ENCODE measurements at regions not wholly inside any gene's neighbourhood (a gene's known extent, or its start where the extent isn't known, plus 50 kb on each side); places are given as distances from the start of the nearest gene placed in this dataset.
A peak's percentile ranks its signal among the peaks of the same experiment; 100 is the strongest.
"Not testable (repeated sequence)": the region's sequence is repeated elsewhere in the genome, so short reads cannot be mapped to it uniquely, and the experiment has no call there.

DNA sequence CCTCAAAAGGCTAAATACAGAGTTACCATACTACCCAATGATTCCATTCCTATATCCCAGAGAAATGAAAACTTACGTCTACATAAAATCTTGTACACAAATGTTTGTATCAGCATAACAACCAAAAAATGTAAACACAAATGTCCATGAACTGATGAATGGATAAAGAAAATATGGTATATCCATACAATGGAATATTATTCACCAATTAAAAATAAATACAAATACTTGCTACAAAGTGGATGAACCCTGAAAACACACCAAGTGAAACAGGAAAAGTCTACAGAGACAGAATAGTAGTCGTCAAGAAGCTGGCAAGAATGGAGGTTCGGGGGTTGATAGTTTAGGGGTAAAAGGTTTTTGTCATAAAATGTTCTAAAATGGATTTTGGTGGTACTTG lies 54.0 kb upstream of the ANKRD28 start:
- no peak for DNase-seq (ENCODE audit: low read depth)

DNA sequence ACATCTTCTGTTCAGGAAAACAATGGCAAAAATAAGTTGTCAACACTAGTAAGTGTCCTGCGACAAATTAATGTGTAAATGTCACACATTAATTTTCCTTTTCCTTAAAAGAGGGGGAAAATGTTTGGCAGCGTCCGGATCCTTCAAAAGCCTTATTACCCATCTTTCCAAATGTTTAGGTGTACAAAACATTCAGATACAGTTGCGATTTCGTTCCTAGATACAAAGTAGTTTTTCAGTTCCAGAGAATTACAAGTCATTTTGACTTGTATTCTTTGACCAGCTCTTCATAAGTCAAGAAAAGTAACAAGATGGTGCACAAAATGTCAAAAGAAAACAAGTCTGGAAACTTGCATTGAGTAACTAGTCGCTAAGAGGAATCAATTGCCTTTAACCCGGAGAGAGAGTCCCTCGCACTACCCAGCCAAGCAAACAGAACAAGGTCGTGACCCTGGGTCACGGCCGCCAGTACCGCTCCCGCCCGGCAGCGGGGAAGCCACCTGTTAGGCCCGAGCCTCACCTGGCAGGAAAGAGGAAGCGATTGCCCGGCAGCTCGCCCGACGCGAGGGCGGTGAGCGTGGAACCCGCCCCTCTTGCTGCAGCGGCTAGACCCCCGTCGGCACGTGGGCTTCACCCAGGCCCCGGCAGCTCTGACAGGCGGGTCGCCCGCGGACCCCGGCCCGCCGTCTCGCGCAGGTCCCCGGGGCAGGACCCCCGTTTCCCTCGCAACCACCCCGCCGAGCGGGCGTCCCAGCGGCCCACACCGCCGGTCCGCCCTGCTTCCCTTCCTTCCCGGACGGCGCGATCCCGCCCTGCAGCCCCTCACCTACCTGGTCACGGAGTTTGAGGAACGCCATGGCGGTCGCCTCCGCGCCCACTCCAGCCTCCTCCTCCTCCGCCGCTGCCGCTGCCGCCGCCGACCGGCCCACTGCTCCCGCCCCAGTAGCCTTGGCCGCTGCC lies 61.0 kb upstream of the ANKRD28 start:
- DNase-seq (ENCODE audit: low read depth), result peak; percentile 41

DNA sequence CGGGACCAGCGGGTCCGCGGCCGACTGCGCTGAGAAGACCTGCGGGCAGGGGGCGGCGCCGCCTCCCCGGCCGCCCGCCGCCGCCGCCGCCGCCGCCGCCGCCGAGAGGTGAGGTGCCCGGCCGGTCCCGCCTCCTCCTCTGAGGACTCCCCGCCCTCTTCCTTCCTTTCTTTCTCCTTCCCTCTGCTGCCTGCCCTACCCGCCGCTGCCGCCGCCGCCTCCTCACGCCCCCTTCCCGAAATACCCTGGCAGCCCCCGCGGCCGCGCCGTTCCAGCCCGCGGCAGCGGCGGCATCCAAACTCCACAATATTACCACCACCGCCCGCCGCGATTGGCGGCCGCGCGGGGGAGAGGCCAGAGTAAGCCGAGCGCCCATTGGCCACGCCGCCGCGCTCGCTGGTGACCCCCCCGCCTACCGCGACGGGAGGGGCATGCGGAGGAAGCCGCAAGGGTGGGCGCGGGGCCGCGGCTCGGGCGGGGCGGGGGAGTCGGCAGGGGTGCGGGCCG lies 61.8 kb upstream of the ANKRD28 start:
- peak; percentile 64 for DNase-seq (ENCODE audit: low read depth)

DNA sequence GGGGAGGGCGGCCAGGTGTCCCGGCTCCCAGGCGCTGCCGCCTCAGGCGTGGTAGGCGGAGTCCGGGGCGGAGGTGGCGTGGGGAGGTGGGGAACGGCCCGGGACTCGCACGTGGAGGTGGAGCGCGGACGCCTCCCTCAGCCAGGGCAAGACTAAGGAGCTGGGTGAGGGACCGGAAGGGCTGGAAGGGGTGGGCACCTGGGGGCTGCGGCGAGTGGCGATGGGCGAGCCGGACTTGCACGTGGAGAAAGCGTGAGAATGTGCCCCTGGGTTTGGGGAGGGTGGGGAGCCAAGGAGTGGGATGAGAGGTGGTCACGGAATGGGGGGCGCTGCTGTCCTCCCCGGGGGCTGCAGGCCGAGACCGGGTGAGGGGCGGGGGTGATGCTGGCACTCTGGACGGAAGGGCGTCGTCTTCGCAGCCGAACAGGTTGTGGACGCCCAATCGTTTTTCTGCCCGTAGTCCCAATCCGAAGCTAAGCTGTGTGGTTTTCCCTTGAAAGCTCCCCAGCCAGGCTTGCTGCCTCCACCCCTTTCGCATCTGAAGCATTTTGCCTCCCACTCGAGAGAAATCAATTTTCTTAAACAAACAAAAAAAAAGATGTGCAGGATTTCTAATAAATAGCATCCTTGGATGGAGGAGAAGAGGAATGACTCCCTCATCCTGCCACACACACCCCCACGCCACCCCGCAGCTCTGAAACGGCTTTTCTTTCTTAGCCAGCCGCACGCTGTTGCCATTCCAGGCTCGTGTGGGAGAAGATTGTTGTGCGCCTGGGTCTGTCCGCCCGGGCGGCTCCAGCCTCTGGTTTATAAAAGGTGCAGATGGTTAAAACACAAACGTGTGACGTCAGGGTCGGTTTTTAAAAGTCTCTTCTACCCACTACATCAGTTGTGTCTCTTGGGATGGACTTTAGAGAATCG lies 62.5 kb upstream of the ANKRD28 start:
- no peak for DNase-seq (ENCODE audit: low read depth)

DNA sequence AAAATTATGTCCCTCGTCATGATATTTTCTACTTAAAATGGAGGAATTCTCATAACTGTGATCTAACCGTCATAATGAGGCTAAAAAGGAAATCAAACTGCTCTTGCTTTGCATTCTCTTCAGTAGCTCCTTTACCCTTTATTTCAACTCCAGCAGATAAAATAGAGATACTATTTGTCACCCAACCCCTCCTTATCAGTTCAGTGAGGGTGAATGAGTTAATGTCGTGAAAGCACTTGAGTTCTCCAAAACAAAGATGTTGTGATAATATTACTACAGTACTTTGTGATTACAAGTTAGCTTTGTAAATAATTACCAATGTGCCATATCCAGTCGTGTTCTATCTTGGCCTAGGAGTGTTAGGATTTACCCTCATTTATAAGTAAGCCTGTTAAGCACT lies 63.4 kb upstream of the ANKRD28 start:
- DNase-seq (ENCODE audit: low read depth), result no peak

DNA sequence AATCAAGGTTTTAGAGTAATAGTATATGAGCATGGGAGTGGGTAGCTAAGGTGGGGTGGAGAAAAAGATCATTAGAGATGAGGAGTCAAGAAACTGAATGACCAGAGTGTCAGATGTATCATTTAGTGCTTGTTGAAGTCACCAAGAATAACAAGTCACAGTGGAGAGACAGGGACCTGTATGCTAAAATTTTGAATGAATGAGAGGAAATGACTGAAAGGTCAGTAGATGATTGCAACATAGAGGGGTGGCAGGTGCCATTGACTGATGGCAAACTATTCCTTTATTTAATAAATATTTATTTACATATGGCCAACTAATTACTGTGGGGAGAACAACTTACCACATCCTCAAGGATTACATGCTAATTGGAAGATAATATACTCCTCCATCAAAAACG lies 75.0 kb upstream of the ANKRD28 start:
- no peak for DNase-seq (ENCODE audit: low read depth)

DNA sequence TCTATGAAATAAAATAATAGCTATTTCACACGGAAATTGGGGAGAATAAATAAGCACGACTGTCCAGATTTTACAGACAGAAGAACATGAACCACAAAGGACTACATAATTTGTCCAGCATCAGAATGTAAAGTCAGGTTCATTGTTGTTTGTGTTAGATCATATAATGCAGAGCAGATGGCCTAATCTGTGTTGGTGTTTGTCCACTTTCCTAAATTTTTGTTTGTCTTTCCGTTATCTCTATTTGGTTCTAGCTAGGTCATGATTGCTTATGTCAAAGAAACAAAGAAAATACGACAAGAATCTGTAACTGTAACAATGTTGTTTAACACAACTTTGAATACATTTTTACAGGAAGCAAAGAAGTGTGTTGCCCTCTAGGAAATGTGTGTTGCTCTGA lies 75.6 kb upstream of the ANKRD28 start:
- DNase-seq (ENCODE audit: low read depth), result no peak

DNA sequence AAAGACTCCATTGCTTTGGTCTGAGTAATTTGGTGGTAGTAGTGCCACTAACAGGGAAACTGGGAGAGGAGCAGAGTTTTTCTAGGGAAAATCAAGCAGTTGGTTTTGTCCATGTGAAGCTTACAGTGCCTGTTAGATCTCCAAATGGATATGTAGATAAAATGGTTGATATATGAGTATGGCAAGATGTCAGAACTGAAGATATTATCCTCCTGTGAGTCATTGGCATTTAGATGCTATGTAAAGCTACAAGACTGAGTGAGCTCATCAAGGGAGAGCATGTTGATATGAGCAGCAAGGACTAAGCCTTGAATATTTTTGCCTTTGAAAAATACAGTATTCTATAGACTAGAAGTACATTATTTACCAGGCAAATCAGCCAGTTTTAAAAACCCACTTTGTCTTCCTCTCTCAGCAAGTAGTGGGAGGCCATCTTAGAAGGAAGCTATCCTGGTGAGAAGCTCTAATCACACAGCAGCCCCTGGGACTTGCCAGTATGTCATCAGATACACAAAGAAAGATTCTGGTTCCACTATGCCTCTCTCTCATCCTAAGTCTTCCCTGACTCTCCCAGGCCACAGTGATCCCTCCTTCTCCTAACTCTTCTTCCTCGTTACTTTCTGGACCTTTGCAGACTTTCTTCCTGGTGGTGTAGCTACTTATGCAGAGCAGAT lies 77.4 kb upstream of the ANKRD28 start:
- DNase-seq (ENCODE audit: low read depth), result no peak

DNA sequence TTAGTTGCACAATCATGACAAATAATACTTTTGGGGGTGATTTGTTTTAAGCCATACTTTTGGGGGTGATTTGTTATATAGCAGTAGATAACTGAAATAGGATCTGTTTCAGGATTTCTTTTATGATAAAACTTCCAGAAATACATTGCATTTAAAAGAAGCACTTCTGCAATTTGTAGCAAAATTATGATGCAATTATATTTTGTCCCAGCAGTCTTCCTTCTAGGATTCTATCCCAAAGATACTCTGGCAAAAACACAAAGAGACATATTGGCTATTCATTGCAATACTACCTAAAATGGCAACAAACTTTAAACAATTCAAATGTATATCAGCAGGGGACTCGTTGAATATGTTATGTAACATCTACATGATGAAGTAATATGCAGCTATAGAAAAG lies 78.9 kb upstream of the ANKRD28 start:
- no peak for DNase-seq (ENCODE audit: low read depth)

DNA sequence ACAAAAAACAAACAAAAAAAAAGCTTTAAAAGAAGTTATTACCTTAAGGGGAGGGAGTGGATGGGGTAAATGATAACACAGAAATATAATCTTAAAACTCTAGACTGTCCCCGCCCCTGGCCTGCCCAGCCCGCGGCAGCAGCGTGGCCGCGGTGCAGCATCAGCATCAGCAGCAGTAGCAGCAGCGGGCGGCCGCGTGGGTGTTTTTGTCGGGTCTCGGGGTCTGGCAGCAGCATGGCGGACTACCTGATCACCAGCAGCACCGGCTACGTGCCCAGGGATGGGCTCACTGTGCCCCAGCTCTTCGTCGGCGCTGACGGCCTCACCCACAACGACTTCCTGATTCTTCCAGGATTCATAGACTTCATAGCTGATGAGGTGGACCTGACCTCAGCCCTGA lies 80.0 kb upstream of the ANKRD28 start:
- no peak for DNase-seq (ENCODE audit: low read depth)

DNA sequence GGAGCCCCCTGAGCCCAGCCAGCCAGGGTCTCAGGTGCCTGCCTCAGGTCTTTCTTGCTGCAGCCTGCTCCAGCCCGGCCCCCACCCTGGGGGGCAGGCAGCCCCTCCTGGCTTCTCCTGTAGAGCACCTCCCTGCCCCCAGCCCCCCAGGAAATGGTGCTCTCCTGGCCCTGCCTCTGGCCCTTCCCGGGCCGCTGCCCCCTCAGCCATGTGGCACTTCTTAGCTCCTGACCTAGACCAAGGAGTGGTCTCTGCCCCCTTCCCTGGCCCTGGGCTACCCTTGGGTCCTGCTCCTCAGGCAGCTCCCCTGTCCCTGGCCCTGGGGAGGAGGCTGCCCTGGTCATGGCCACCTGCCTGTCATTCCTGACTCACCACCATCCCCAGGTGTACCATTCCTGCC lies 82.0 kb upstream of the ANKRD28 start:
- DNase-seq (ENCODE audit: low read depth), result not testable (repeated sequence)

DNA sequence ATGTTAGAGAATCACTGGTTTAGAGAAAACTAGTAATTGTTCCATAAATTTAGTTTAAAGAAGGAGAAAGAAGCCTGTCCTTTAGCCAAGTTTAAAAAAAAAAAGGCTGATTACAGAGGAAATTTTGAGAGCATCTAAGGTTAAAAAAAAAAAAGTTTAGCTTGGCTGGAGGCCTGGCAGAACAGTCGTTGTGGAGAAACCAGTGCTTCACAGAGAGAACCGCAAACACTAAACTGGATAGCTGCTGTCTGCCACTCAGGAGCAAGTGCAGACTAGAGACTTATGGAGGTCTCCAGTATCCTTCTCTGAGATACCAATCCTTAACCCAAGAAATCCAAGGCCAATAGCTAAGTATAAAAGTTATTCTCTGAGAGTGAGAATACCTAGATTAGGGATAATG lies 84.8 kb upstream of the ANKRD28 start:
- no peak for DNase-seq (ENCODE audit: low read depth)

DNA sequence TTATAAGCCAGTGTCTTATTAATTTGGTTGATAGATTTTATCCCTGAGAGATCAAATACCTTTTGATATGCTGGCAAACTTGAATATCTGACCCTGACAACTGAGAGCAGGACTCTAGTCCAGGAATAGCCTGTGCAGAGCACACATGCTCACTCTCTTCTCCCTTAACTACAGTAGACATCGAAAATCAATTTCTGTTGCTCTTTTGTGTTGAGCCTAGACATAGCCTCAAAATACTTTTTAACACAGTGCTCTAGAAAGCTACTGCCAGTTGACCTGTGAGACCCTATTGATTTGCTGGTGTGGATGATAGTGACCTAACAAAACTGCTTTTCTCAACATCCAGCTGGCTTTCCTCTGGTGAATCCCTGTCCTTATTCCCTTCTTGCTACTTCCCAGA lies 86.4 kb upstream of the ANKRD28 start:
- DNase-seq (ENCODE audit: low read depth), result no peak

DNA sequence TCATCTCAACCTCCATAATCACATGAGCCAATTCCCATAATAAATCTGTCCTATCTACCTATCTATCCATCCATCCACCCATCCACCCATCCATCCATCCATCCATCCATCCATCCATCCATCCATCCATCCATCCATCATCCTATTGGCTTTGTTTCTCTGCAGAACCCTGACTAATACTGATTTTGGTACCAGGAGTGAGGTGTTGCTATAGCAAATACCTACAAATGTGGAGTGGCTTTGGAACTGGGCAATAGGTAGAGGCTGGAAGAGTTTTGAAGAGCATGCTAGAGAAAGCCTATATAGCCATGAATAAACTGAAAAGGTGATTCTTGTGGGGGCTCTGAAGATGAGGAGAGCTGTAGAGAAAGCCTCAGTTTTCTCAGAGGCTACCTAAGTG lies 88.7 kb upstream of the ANKRD28 start:
- DNase-seq (ENCODE audit: low read depth), result no peak

DNA sequence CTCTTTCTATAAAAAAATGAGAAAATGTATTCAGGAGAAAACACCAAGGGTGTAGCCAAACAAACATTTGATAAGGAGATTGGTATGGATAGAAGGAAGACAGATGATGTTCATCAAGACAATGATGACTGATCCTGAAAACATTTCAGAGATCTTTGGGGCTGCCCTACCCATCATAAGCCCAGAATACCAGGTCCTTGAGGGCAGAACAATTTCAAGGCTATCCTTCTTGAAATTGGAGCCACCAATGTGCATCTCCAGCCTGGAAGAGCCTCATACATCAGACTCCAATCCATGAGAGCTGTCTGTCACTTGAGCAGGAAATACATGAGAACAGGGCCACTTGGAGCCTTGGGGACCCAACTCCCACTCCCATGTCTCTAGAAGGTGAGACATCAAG lies 89.5 kb upstream of the ANKRD28 start:
- no peak for DNase-seq (ENCODE audit: low read depth)

DNA sequence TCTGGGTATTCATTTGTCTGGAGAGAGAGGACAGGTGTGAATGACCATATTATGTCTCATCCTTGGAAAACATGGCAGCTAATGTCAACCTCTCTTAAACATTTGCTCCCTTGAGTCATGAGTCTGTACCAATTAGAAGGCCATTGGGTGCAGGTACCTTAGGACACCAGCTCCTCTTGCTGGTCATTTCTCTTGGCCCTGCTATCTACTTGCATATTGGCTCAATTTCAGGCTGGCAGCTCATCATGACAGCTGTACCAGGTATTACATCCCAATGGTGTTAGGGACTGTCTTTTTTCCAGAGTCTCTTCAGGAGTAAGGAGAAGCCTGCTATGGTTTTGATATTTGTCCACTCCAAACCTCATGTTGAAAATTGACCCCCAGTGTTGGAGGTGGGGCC lies 92.2 kb upstream of the ANKRD28 start:
- no peak for DNase-seq (ENCODE audit: low read depth)

DNA sequence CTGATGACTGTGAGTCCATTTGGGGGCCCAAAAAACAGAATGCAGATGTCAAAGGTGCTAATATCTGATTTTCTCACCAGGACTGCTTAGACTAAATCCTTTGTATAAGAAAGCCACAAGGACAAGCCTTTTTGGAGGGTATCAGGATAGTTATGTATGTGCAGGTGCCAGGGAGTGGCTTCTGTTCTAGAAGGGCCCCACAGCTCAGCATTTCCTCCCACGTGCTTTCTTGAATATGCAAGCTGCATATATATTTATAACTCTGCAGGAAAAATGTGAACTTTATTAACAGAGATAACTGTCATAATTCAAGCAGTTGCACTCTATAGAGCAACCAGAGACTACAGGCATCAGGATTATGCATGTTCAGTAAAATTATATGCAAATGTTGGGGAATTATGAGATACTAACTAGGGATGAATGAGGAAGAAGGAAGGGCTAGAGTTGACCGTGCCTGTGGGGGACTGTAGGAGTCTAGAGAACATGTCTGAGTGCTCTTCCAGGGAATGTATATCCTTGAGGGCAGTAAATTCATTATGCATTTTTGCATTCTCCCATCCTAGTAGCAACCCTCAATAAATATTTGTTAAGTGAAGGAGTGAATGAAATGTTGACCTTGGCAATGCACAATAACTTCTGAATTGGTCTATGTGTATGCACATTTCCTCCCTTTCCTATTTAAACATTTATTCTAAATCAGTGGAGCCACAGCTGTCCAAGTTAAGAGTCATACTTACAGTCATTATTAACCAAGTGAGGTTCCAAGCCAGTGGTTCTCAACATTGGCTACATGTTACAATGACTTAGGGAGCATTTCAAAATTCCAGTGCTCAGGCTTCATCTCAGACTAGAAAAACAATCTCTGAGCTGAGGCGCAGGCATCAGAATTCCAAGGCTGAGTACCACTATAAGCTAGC lies 94.8 kb upstream of the ANKRD28 start:
- DNase-seq (ENCODE audit: low read depth), result no peak

DNA sequence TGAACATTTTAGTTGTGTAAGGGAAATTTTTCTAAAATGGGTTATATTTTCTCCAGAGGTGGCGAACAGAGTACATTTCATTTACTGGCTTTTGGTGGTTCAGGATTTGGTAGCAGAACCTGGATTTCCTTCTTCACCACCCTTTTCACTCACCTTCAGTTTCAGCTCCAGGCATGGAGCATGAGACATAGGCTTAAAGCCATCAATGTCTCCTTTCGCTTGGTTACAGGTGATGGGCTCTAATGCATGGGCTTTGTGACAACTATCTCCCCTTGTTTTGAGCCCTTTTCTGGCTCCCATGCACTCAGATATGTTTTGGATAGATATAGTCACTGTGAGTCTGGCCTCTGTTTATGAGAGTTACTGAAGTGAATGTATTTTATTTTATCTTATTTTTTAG lies 96.6 kb upstream of the ANKRD28 start:
- DNase-seq (ENCODE audit: low read depth), result no peak

DNA sequence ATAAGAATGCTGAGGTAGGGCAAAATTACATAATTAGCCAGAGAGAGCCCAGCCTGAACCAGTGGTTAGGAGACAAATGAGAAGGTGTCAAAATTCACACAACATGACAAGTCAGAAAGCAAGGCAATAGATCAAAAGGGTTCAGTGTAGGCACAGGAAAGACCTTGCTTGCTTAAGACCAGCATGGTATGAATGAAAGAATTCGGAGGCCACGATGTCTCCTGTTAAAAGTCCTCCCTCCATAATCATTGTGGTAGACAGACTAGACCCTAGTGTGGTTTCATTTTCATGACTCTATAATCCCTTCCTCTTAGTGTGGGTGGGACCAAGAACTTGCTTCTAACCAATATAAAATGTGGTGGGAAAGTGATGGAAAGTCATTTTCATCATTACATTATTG lies 98.7 kb upstream of the ANKRD28 start:
- DNase-seq (ENCODE audit: low read depth), result no peak

DNA sequence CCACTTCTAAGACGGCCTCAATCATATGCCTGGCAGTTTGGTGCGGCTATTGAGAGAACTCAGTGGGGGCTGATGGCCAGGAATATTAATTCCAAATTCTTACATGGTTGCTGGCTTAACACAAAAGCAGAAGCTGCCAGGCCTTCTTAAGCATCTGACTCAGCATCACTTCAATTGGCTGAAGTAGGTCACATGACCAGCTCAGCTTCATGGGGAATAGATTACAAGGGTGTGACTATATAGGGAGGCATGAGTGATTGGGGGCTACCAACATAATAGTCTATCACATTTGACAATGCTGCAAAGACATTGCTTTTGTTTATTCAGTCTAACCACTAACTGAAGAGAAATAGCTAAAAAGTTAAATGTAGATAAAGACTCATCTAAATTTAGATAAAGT lies 101.6 kb upstream of the ANKRD28 start:
- no peak for DNase-seq (ENCODE audit: low read depth)

DNA sequence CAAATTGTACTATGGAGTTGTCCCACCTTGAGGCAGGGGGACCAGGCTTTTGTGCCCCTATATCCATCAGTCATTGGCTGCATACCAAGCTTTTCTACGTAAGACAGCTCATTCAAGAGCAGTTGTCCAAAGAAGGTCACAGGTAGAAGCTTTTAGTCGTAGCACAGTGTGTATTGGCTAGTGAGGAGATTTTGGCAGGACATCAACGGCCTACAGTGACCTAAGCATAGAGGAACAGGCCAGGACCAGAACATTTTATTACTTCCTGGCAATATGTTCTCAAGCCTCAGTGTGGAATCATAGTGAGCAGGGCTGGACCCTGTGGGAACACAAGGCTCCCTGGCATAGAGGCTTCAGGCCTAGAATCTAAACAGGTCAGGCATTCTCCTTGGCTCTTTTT lies 105.4 kb upstream of the ANKRD28 start:
- no peak for DNase-seq (ENCODE audit: low read depth)

Data from activated T-cell treated with anti-CD3 and anti-CD28 coated beads for 1 hour (primary cell).